ENCODE measurements at regions not wholly inside any gene's neighbourhood (a gene's known extent, or its start where the extent isn't known, plus 50 kb on each side); places are given as distances from the start of the nearest gene placed in this dataset.

- peaks cover 5 to 42% (median 6%) of the 10 kb centered on the region in 3 donors for H3K4me1 ChIP-seq
- WGBS, 2 donors (ENCODE audit: low coverage in 1 of 2) = 17 to 24% methylated on average over 2 to 3 of the region's 3 CpGs
- H3K36me3 ChIP-seq = no peaks in the 10 kb centered on the region
- H3K27ac ChIP-seq = peak overlapping the region in 2 of 4 donors; percentile 39 to 40
- H3K27me3 ChIP-seq = no peaks in the 10 kb centered on the region
- ATAC-seq = no peak
- TF ChIP-seq POLR2AphosphoS5 (IDR thresholded peaks at IDR 0.05) = no peak
- TF ChIP-seq POLR2A (IDR thresholded peaks at IDR 0.05) = no peak
- no peak for TF ChIP-seq EP300 (IDR thresholded peaks at IDR 0.05)
- TF ChIP-seq, protein P1, sequence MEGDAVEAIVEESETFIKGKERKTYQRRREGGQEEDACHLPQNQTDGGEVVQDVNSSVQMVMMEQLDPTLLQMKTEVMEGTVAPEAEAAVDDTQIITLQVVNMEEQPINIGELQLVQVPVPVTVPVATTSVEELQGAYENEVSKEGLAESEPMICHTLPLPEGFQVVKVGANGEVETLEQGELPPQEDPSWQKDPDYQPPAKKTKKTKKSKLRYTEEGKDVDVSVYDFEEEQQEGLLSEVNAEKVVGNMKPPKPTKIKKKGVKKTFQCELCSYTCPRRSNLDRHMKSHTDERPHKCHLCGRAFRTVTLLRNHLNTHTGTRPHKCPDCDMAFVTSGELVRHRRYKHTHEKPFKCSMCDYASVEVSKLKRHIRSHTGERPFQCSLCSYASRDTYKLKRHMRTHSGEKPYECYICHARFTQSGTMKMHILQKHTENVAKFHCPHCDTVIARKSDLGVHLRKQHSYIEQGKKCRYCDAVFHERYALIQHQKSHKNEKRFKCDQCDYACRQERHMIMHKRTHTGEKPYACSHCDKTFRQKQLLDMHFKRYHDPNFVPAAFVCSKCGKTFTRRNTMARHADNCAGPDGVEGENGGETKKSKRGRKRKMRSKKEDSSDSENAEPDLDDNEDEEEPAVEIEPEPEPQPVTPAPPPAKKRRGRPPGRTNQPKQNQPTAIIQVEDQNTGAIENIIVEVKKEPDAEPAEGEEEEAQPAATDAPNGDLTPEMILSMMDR (IDR thresholded peaks at IDR 0.05) = no peak
- no peaks in the 10 kb centered on the region for H3K9me3 ChIP-seq
- H3K4me3 ChIP-seq = no peak overlapping the region
Measured at GRCh38 chr10:94205396-94205831, 157.3 kb downstream of the NOC3L start.

GRCh38 chr10:94206176-94206575 lies 156.6 kb downstream of the NOC3L start:
- WGBS, 2 donors (ENCODE audit: low coverage in 1 of 2) = 71 to 80% methylated on average over 2 of the region's 2 CpGs

DNA sequence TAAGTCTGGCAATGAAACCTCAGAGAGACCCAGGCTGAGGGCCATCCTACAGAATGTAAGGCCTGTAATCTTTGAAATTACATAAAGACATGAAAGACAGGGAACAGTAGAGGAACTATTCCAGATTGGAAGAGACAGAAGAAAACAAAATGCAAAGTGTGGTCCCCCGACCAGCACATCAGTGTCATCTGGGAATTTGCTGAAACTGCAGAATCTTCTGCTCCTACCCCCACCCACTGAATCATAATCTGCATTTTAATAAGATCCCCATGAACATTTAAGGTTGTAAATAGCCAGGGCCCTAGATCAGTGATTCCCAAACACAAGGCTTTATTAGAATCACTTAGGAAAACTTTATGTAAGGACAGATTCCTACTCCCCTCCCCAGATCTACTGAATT lies 154.4 kb downstream of the NOC3L start:
- H3K36me3 ChIP-seq = no peaks in the 10 kb centered on the region
- no peaks in the 10 kb centered on the region for H3K9me3 ChIP-seq
- no peak for TF ChIP-seq EP300 (IDR thresholded peaks at IDR 0.05)
- no peak for TF ChIP-seq POLR2A (IDR thresholded peaks at IDR 0.05)
- no peak for TF ChIP-seq POLR2AphosphoS5 (IDR thresholded peaks at IDR 0.05)
- TF ChIP-seq, protein P1 (IDR thresholded peaks at IDR 0.05) = no peak
- H3K4me3 ChIP-seq = no peak overlapping the region
- WGBS, 2 donors (ENCODE audit: low coverage in 1 of 2) = 100% methylated on average over 1 of the region's 1 CpG
- H3K27me3 ChIP-seq = no peaks in the 10 kb centered on the region
- H3K4me1 ChIP-seq = peaks cover 12 to 66% (median 12%) of the 10 kb centered on the region in 3 donors
- no peak for ATAC-seq
- H3K27ac ChIP-seq = peak overlapping the region in 2 of 4 donors; percentile 31 to 42

More at GRCh38 chr10:94206176-94206575, 156.6 kb downstream of the NOC3L start:
- TF ChIP-seq POLR2A (IDR thresholded peaks at IDR 0.05) = no peak
- TF ChIP-seq EP300 (IDR thresholded peaks at IDR 0.05) = no peak
- TF ChIP-seq, protein P1 (IDR thresholded peaks at IDR 0.05) = no peak
- TF ChIP-seq POLR2AphosphoS5 (IDR thresholded peaks at IDR 0.05) = no peak
- Histone ChIP-seq H3K9me3 (no peaks in the 10 kb centered on the region), H3K27me3 (no peaks in the 10 kb centered on the region), H3K4me3 (no peak overlapping the region), H3K27ac (peak overlapping the region in 3 of 4 donors; percentile 11 to 40 (median 39)), H3K36me3 (no peaks in the 10 kb centered on the region), H3K4me1 (peaks cover 5 to 50% (median 6%) of the 10 kb centered on the region in 3 donors)
- ATAC-seq = no peak

DNA sequence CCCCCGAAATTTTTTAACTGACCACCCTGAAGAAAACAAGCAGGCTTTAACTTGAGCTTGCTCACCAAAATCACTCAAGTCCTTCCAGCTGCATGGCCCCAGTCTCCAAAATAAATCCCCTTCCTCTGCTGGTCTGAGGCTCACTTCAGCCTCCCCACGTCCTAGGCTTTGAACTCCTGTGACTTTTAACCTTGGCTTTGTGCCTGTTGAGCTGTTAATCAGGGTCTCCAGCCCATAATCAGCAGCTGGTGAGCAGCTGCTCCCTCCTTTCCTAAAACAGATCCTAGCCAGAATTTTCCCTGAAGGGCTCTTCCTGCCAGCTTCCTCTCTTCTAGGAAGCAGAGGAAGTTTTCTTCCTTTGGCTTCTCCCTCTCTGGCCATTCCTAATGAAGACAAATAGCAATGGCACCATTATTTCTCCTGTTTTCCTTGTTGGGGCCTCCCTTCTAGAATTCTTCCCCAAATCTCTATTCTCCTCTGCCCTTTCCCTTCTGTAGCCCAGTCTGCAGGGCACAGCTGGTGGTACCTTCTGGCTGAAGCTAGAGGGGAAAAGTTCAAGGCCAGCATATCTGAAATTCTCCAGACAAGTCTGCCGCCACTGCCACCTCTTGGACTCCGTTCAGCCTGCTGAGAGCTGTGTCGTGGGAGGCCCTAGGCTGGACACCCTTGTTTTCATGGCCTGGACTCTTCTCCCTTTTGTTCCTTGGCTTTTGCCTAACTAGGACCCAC lies 152.1 kb downstream of the NOC3L start:
- 50 to 66% methylated on average over 4 of the region's 5 CpGs for WGBS, 2 donors (ENCODE audit: low coverage in 1 of 2)
- peaks cover 15 to 76% (median 18%) of the 10 kb centered on the region in 3 donors for H3K4me1 ChIP-seq

More for the DNA sequence above, 152.1 kb downstream of the NOC3L start:
- TF ChIP-seq, protein P1 (IDR thresholded peaks at IDR 0.05) = no peak
- no peak for TF ChIP-seq POLR2A (IDR thresholded peaks at IDR 0.05)
- no peak for TF ChIP-seq POLR2AphosphoS5 (IDR thresholded peaks at IDR 0.05)
- no peak for TF ChIP-seq EP300 (IDR thresholded peaks at IDR 0.05)
- no peak for ATAC-seq
- Histone ChIP-seq H3K9me3 (no peaks in the 10 kb centered on the region), H3K36me3 (no peaks in the 10 kb centered on the region), H3K4me3 (no peak overlapping the region), H3K27me3 (no peaks in the 10 kb centered on the region), H3K27ac (peak overlapping the region in 3 of 4 donors; percentile 39 to 55 (median 46))

Measured in gastroesophageal sphincter (tissue), 4 donors.